Stimulated activated CD4-positive, alpha-beta T cell treated with anti-CD3 and anti-CD28 coated beads, TNF-alpha, amount 100 ng/mL, for 24 hours (primary cell): ENCODE measurements at regions not wholly inside any gene's neighbourhood (a gene's known extent, or its start where the extent isn't known, plus 50 kb on each side); places are given as distances from the start of the nearest gene placed in this dataset.
"Not testable (repeated sequence)": the region's sequence is repeated elsewhere in the genome, so short reads cannot be mapped to it uniquely, and the experiment has no call there.

Experiments
- DNase-seq, 3 experiments: peaks; one replicate each; pipeline ENCODE4 v3.0.0-alpha.2; 2020; ENCODE audit warnings: low read depth in 3 of 3

DNA sequence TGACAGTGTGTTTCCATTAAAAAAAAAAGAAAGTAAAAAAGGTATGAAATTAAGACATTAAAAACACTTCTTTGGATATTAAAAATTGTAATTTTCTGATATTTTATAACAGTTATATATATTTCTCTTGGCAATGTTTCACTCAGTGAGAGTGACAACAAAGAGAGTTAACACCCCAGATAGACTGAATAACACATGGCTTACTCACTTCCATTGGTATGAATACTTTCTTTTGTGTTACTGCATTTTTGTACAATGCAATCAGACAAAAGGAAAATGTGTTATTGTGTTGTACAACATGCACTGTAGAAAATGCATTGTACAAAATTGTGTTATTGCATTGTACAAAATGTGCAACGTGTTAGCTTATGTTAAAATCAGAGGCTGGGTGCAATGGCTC is 676.6 kb upstream of the AMELY start:
- not testable (repeated sequence) for DNase-seq

- DNase-seq = no peak
Observed at GRCh38 chrY:7562541-7562940, 651.0 kb upstream of the AMELY start.

- no peak for DNase-seq
Observed at GRCh38 chrY:7557675-7558074, 646.1 kb upstream of the AMELY start.

DNA sequence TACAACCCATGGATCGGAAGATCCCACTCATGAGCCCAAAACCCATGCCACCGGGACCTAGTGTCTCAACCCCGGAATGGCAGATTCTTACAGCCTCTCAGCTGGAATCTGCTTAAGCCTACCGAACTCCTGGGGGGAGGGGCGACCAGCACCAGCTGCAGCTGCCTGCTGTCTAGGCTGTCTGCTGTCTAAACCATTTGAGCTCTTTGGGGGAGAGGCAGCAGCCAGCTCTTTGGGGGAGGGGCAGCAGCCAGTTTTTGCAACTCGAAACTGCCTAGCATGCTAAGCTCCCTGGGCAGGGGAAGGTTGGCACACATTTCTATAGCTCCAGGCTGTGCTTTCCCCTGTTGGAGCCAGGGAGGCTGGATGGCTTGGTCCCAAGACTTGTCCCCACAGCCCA is 643.5 kb upstream of the AMELY start:
- no peak for DNase-seq

DNA sequence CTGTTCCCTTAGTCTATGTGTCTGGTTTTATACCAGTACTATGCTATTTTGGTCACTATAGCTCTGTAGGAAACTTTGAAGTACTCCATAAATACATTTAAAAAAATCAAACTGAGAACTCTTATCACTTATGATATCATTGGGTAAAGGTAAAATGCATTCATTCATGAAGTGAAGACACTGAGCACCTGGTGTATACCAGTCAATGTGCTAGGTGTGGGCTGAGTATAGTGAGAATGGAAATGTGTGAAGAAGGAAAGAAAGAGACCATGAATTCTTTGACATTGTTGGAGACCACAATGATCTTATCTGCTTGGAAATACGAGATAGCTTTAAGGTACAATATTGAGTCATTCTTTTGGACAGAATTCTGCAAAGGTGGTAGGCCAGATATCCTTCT is 633.5 kb upstream of the AMELY start:
- no peak for DNase-seq

DNA sequence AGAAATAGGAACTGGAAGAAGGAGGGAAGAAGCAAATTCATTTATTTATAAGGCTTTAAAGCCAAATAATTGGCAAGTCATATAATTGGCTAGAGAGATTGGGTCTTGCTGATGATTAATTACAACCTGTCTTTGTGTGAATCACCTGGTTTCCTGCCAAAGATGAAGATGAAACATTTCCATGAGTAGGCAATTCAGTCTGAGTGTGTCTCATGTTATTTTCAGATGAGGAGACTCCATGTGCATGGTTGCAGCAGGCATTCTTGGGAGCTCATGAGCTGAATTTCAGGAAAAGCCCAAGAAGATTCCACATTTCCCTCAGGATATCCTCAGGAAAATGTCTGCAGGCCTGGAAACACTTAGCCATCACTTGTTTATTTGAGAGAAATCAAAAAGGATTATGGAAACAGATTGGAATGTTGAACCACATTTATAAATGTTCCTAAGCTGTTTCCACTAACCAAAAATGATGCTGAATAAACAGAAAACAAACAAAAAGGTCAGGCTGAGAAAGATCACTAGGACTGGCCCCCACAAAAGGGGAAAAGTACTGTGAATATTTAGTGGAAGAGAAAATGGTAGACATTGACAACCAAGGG is 632.7 kb upstream of the AMELY start:
- DNase-seq = no peak

GRCh38 chrY:7543506-7543905 is 632.0 kb upstream of the AMELY start:
- DNase-seq = no peak

DNA sequence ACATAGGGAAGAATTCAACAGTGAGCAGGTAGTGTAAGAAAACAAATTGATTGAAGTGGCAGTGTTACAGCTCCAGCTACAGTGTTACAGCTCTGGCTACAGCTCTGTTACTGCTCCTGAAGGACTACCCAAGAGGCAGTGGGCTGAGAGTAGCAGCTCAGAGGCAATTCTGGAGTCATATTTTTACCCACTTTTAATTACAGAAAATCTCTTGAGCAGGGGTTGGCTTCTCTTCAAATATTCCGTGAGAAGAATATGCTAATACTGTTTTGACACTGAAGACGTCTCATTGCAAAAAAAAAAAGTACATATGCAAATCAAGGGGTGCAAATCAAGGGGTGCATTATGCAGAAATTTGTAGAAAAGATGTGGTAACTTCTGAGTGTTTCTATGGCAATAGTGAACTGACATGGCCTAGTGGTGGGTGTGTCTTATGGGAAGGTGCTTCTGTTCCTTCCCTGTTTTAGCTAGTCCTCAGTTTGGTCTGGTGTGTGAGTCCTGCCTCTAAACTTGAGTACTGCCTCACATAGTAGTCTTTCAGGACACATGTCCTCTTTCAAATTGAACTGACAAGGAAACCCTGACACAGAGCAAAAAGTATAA is 630.8 kb upstream of the AMELY start:
- DNase-seq = no peak

DNA sequence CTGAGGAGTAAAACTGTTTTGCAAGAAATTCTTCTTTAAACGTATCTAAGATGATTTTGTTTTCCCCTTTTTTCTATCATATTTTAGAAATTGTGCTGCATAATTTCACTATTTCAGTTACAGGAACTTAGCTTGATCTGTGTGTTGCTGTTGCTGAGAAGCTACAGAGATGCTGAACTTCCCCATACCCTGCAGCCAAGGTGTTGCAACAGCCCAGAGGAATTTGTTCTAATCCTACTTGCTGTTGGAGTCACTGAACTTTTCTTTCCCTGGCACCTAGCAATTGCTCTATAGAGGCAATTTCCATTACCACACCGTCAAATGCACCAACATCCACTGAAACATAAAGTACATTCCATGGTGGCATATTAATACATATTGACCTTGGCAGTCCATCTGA is 617.8 kb upstream of the AMELY start:
- no peak for DNase-seq

GRCh38 chrY:7527568-7527967 is 616.0 kb upstream of the AMELY start:
- DNase-seq = not testable (repeated sequence)

- DNase-seq = no peak
Observed at GRCh38 chrY:7518387-7518786, 606.8 kb upstream of the AMELY start.

DNA sequence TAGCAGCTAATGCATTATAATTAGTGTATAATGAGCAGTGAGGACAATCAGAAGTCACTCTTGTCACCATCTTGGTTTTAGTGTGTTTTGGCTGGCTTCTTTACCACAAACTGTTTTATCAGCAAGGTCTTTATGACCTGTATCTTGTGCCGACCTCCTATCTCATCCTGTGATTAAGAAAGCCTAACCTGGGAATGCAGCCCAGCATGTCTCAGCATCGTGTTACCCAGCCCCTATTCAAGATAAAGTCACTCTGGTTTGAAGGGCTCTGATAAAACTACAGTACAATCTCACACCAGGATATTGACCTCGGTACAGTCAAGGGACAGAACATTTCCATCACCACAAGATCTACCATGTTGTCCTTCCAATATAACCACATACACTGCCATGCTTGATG is 604.7 kb upstream of the AMELY start:
- no peak for DNase-seq

DNA sequence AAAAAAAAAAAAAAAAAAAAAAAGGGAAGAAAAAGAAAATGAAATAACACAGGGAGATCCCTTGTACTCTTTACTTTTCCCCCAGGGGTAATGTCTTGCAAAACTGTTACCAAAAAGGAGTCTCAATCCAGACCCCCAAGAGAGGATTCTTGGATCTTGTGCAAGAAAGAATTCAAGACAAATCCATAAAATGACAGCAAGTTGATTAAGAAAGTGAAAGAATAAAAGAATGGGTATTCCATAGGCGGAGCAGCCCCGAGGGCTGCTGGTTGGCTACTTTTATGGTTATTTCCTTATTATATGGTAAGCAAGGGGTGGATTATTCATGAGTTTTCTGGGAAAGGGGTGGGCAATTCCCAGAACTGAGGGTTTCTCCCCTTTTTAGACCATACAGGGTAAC is 604.3 kb upstream of the AMELY start:
- DNase-seq = no peak

- no peak for DNase-seq
Observed at GRCh38 chrY:7502896-7503295, 591.3 kb upstream of the AMELY start.

- DNase-seq = no peak
Observed at GRCh38 chrY:7501236-7501635, 589.7 kb upstream of the AMELY start.

DNA sequence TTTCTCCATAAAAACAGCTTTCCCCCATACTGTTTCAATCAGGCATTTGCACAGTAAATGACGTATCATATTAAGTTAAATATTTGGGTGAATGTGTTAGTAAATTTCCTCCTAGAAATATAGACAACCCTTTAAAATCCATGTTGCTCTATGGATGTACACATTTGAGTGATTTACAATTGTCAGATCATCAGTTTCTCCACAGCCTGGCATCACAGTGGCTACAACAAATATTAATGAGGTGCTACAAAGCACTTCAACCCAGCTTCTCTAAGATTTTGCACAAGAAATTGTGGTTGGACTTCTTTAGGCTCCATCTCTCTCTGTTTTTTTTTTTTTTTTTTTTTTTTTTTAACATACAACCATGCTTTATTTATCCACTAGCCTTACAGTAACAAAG is 584.4 kb upstream of the AMELY start:
- no peak for DNase-seq

GRCh38 chrY:7484455-7485285 is 573.1 kb upstream of the AMELY start:
- not testable (repeated sequence) for DNase-seq

GRCh38 chrY:7471976-7472375 is 560.4 kb upstream of the AMELY start:
- DNase-seq = no peak

- no peak for DNase-seq
Observed at GRCh38 chrY:7470037-7470436, 558.5 kb upstream of the AMELY start.

GRCh38 chrY:7468951-7469745 is 557.6 kb upstream of the AMELY start:
- DNase-seq = no peak

DNA sequence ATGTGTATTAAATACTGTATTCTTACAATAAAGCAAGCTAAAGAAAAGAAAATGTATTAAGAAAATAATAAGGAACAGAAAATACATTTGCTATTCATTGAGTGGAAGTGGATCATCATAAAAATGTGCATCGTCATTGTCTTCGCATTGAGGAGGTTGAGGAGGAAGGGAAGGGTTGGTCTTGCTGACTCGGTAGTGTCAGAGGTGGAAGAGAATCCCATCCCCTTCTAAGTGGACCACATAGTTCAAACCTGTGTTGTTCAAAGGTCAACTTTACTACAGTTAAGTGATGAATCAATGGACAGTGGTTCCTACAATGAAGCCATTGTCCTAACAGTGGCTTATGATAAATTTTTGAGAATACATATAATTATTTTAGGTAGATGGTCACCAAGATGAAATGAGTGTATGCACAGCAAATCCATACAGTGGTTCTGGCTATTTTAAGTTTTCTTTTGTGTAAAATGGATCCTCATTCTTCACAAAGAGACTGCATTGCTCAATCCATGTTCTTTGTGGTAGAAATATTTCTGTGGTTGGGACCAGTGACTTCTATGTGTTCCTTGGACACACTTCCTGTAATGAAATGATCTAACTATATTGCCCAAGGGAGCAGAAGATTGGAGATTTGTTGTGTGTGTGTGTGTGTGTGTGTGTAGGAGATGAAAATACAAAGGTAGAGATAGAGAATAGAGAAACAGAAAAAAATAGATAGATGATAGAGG is 556.4 kb upstream of the AMELY start:
- DNase-seq = no peak

DNA sequence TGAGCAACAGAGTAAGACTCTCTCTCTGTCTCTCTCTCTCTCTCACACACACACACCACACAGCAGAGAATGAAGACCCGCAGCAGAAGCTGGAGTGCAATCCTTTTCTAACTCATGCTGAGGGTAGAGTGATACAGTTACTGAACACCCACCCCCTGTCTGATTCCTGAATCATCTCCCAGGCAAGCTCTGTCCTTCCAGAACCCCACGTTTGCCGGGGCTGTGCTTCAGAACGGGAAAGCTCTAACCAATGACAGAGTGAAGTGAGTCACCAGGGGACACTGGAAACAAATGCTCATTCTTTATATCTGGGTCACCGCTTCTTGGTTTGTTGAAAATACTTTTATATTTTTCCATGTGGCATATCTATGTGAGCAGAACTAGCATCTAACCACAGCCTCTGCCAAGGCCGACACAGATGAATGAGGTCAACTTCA is 553.7 kb upstream of the AMELY start:
- DNase-seq = peak; percentile 1 to 45 (median 15)
